Common myeloid progenitor, CD34-positive (primary cell): ENCODE measurements at regions not wholly inside any gene's neighbourhood (a gene's known extent, or its start where the extent isn't known, plus 50 kb on each side); places are given as distances from the start of the nearest gene placed in this dataset.

Source experiments
- CTCF ChIA-PET: fragments of 350-600 bp; sonication (Branson Sonifier 250); formaldehyde crosslinking; loops from one replicate; lab custom pipeline; 2021; ENCODE audit warnings: antibody characterized with exemption; lab: Charles Lee
- POLR2A ChIA-PET: fragments of 350-600 bp; sonication (Branson Sonifier 250); formaldehyde crosslinking; loops from one replicate; lab custom pipeline; 2021; ENCODE audit warnings: antibody characterized with exemption; lab: Charles Lee
- DNase-seq, 3 donors: peaks; one replicate each; pipeline versions ENCODE4 v3.0.0 to v3.0.0-alpha.2; 2013
- H3K27ac ChIP-seq, 2 experiments: 1 replicate in 1 of 2; 2 replicates in 1 of 2; pipeline ENCODE4 v1.7.0; 2013; ENCODE audit warnings: inconsistent platforms in 2 of 2, low read length in 2 of 2, mild to moderate bottlenecking in 2 of 2, low read depth in 1 of 2, moderate library complexity in 1 of 2; ENCODE audit not compliant: severe bottlenecking in 2 of 2, insufficient read depth in 1 of 2, poor library complexity in 1 of 2
- H3K27me3 ChIP-seq, 5 experiments: replicated peaks in 2 of 5; 1 replicate in 3 of 5; 2 replicates in 2 of 5; pipeline versions ENCODE4 v1.6.1 to v1.7.0; 2013; ENCODE audit warnings: low read length in 4 of 5, mild to moderate bottlenecking in 2 of 5, moderate library complexity in 2 of 5, inconsistent platforms in 1 of 5; ENCODE audit not compliant: insufficient read depth in 5 of 5, control insufficient read depth in 4 of 5
- H3K36me3 ChIP-seq, 4 experiments: 1 replicate in 2 of 4; 2 replicates in 2 of 4; pipeline versions ENCODE4 v1.6.1 to v1.7.0; 2013; ENCODE audit warnings: low read length in 3 of 4, control low read depth in 1 of 4, mild to moderate bottlenecking in 1 of 4; ENCODE audit not compliant: control insufficient read depth in 4 of 4, insufficient read depth in 4 of 4
- H3K4me1 ChIP-seq, 4 experiments: 1 replicate in 3 of 4; 2 replicates in 1 of 4; pipeline versions ENCODE4 v1.6.1 to v1.7.1; 2013; ENCODE audit warnings: low read length in 3 of 4, mild to moderate bottlenecking in 3 of 4, control low read depth in 1 of 4, inconsistent platforms in 1 of 4, moderate library complexity in 1 of 4; ENCODE audit not compliant: control insufficient read depth in 4 of 4, insufficient read depth in 4 of 4; ENCODE audit errors: control extremely low read depth in 1 of 4
- H3K4me3 ChIP-seq, 7 experiments: 1 replicate in 4 of 7; 2 replicates in 3 of 7; pipeline versions ENCODE4 v1.5.1 to v1.7.0; 2013; ENCODE audit warnings: mild to moderate bottlenecking in 7 of 7, low read length in 6 of 7, moderate library complexity in 6 of 7, inconsistent platforms in 2 of 7, low read depth in 2 of 7, control low read depth in 1 of 7; ENCODE audit not compliant: insufficient read depth in 4 of 7, control insufficient read depth in 1 of 7; ENCODE audit errors: extremely low read depth in 1 of 7
- H3K9me3 ChIP-seq, 5 experiments: 1 replicate in 4 of 5; 2 replicates in 1 of 5; pipeline versions ENCODE4 v1.6.1 to v1.7.1; 2013; ENCODE audit warnings: low read length in 4 of 5, mild to moderate bottlenecking in 2 of 5, inconsistent platforms in 1 of 5, low read depth in 1 of 5, moderate library complexity in 1 of 5; ENCODE audit not compliant: control insufficient read depth in 4 of 5, insufficient read depth in 2 of 5; ENCODE audit errors: control extremely low read depth in 1 of 5
- WGBS: methylation state at CpG from one replicate; pipeline ENCODE4 v1.1.5; 2013; ENCODE audit not compliant: insufficient coverage; 5-methylcytosine and 5-hydroxymethylcytosine counted together

GRCh38 chr1:219265026-219265515, 91.4 kb downstream of the LYPLAL1 start:
- Histone ChIP-seq H3K4me1 (no peaks in the 10 kb centered on the region), H3K36me3 (no peaks in the 10 kb centered on the region), H3K9me3 (peaks cover 0 to 4% (median 0%) of the 10 kb centered on the region in 5 experiments), H3K27me3 (no peaks in the 10 kb centered on the region), H3K4me3 (no peak overlapping the region), H3K27ac (no peak overlapping the region)
- ChIA-PET CTCF (no interaction called here), POLR2A (no interaction called here)
- no CpG with 5 or more reads among the region's 2 CpGs for WGBS
- DNase-seq, result no peak

- Histone ChIP-seq H3K36me3 (no peaks in the 10 kb centered on the region), H3K4me3 (no peak overlapping the region), H3K4me1 (no peaks in the 10 kb centered on the region), H3K27ac (no peak overlapping the region), H3K9me3 (peaks cover 0 to 4% (median 0%) of the 10 kb centered on the region in 5 experiments), H3K27me3 (no peaks in the 10 kb centered on the region)
- ChIA-PET POLR2A (no interaction called here), CTCF (no interaction called here)
- 80% methylated on average over 1 of the region's 5 CpGs for WGBS
- DNase-seq, result no peak
Measured at GRCh38 chr1:219264561-219264960, 90.9 kb downstream of the LYPLAL1 start.
